Calu3 (cell line): ENCODE measurements at regions not wholly inside any gene's neighbourhood (a gene's known extent, or its start where the extent isn't known, plus 50 kb on each side); places are given as distances from the start of the nearest gene placed in this dataset.

Experiments
- BruUV-seq: library from RNA; stranded (reverse); fragments of 400-500 nt; replicated peaks from 2 replicates; lab custom pipeline; 2021; lab: Mats Ljungman, UMichigan
- CTCF ChIA-PET: fragments of 300-600 bp; sonication (Branson Sonifier 250); formaldehyde crosslinking; loops from one replicate; lab custom pipeline; 2022; ENCODE audit warnings: antibody characterized with exemption; lab: Charles Lee
- DNase-seq: peaks from one replicate; pipeline ENCODE4 v3.0.0; 2022
- H3K27ac Mint-ChIP-seq: one replicate; pipeline ENCODE4 v1.8.0; 2022; ENCODE audit warnings: mixed read lengths; ENCODE audit not compliant: unreplicated experiment
- H3K27me3 Mint-ChIP-seq: one replicate; pipeline ENCODE4 v1.8.0; 2022; ENCODE audit warnings: mixed read lengths; ENCODE audit not compliant: unreplicated experiment
- H3K36me3 Mint-ChIP-seq: one replicate; pipeline ENCODE4 v1.8.0; 2022; ENCODE audit warnings: mild to moderate bottlenecking, moderate library complexity, mixed read lengths; ENCODE audit not compliant: insufficient read depth, unreplicated experiment
- H3K4me1 Mint-ChIP-seq: one replicate; pipeline ENCODE4 v1.8.0; 2022; ENCODE audit warnings: mild to moderate bottlenecking, low read depth, mixed read lengths; ENCODE audit not compliant: unreplicated experiment
- H3K4me3 Mint-ChIP-seq: one replicate; pipeline ENCODE4 v1.8.0; 2022; ENCODE audit warnings: mild to moderate bottlenecking, low read depth, moderate library complexity, mixed read lengths; ENCODE audit not compliant: unreplicated experiment
- H3K9me3 Mint-ChIP-seq: one replicate; pipeline ENCODE4 v1.8.0; 2022; ENCODE audit warnings: low read depth, mixed read lengths; ENCODE audit not compliant: unreplicated experiment
- CTCF ChIP-seq: fragments of 200-600 bp; IDR thresholded peaks from one replicate; pipeline ENCODE4 v1.8.0; 2022; ENCODE audit warnings: antibody characterized with exemption; ENCODE audit not compliant: unreplicated experiment
- intact Hi-C: fragments of 100-400 bp; cut with micrococcal nuclease; formaldehyde crosslinking; loops from one replicate; pipeline ENCODE4 v1.10.0; 2022; ENCODE audit not compliant: unreplicated experiment

GRCh38 chr16:11473728-11474127, 113.0 kb downstream of the LITAF start:
- CTCF ChIA-PET, result no interaction called here
- H3K36me3 Mint-ChIP-seq, result no peaks in the 10 kb centered on the region
- no peaks in the 10 kb centered on the region for H3K9me3 Mint-ChIP-seq
- BruUV-seq, result no TSS peak
- no peak for TF ChIP-seq CTCF
- intact Hi-C loops, result no loop called here
- H3K4me1 Mint-ChIP-seq, result peaks cover 12% of the 10 kb centered on the region
- no peak overlapping the region for H3K4me3 Mint-ChIP-seq
- DNase-seq, result no peak
- peaks cover 33% of the 10 kb centered on the region for H3K27me3 Mint-ChIP-seq
- H3K27ac Mint-ChIP-seq, result no peak overlapping the region

GRCh38 chr16:11474617-11475291, 112.0 kb downstream of the LITAF start:
- H3K36me3 Mint-ChIP-seq, result no peaks in the 10 kb centered on the region
- CTCF ChIA-PET, result interaction anchor here (0.6 to 1.1 kb wide), 4 partner anchors 8 to 1163 kb away, joined by 3 to 7 read pairs (median 3); no protein-coding TSS in a partner anchor
- no peaks in the 10 kb centered on the region for H3K9me3 Mint-ChIP-seq
- no peak for DNase-seq
- no peak overlapping the region for H3K27ac Mint-ChIP-seq
- no peak overlapping the region for H3K4me3 Mint-ChIP-seq
- intact Hi-C loops, result no loop called here
- TF ChIP-seq CTCF, result no peak
- peaks cover 23% of the 10 kb centered on the region for H3K27me3 Mint-ChIP-seq
- BruUV-seq, result no TSS peak
- peaks cover 12% of the 10 kb centered on the region for H3K4me1 Mint-ChIP-seq

- peaks cover 4% of the 10 kb centered on the region for H3K36me3 Mint-ChIP-seq
- no peak overlapping the region for H3K4me3 Mint-ChIP-seq
- peaks cover 10% of the 10 kb centered on the region for H3K27me3 Mint-ChIP-seq
- no TSS peak for BruUV-seq
- intact Hi-C loops, result no loop called here
- H3K9me3 Mint-ChIP-seq, result peaks cover 6% of the 10 kb centered on the region
- TF ChIP-seq CTCF, result no peak
- no peak overlapping the region for H3K27ac Mint-ChIP-seq
- CTCF ChIA-PET, result interaction anchor here (0.8 to 1.0 kb wide), 2 partner anchors 21 to 79 kb away, joined by 4 to 9 read pairs; no protein-coding TSS in a partner anchor
- no peak for DNase-seq
- peaks cover 12% of the 10 kb centered on the region for H3K4me1 Mint-ChIP-seq
These were observed 110.7 kb downstream of the LITAF start for GRCh38 chr16:11475896-11476630.

- H3K27ac Mint-ChIP-seq, result no peak overlapping the region
- H3K4me3 Mint-ChIP-seq, result no peak overlapping the region
- H3K36me3 Mint-ChIP-seq, result peaks cover 4% of the 10 kb centered on the region
- H3K9me3 Mint-ChIP-seq, result peaks cover 6% of the 10 kb centered on the region
- CTCF ChIA-PET, result interaction anchor here (0.8 kb wide), 1 partner anchor 79 kb away, joined by 9 read pairs; no protein-coding TSS in a partner anchor
- intact Hi-C loops, result no loop called here
- DNase-seq, result no peak
- H3K4me1 Mint-ChIP-seq, result peaks cover 12% of the 10 kb centered on the region
- H3K27me3 Mint-ChIP-seq, result peaks cover 8% of the 10 kb centered on the region
- no TSS peak for BruUV-seq
- no peak for TF ChIP-seq CTCF
These were observed 110.0 kb downstream of the LITAF start for GRCh38 chr16:11476676-11477075.
